H9 (cell line): ENCODE measurements at regions not wholly inside any gene's neighbourhood (a gene's known extent, or its start where the extent isn't known, plus 50 kb on each side); places are given as distances from the start of the nearest gene placed in this dataset.

ENCODE experiments used
- DNase-seq: peaks from one replicate; pipeline ENCODE4 v3.0.0-alpha.2; 2017
- H2AFZ ChIP-seq: one replicate; pipeline ENCODE4 v1.6.1; 2013; ENCODE audit warnings: mild to moderate bottlenecking, low read length, control low read depth, moderate library complexity
- H2AK5ac ChIP-seq: 2 replicates; pipeline ENCODE4 v1.6.1; 2013; ENCODE audit warnings: low read length, control low read depth, mixed read lengths; ENCODE audit not compliant: insufficient read length
- H2BK120ac ChIP-seq: one replicate; pipeline ENCODE4 v1.6.1; 2013; ENCODE audit warnings: low read depth, mild to moderate bottlenecking, low read length, control low read depth, inconsistent platforms; ENCODE audit not compliant: poor library complexity, severe bottlenecking
- H2BK12ac ChIP-seq: 2 replicates; pipeline ENCODE4 v1.6.1; 2013; ENCODE audit warnings: low read length, control low read depth, mixed read lengths, low read depth; ENCODE audit not compliant: insufficient read length
- H2BK15ac ChIP-seq: 2 replicates; pipeline ENCODE4 v1.6.1; 2013; ENCODE audit warnings: low read depth, low read length, control low read depth
- H2BK20ac ChIP-seq: one replicate; pipeline ENCODE4 v1.6.1; 2013; ENCODE audit warnings: low read depth, mild to moderate bottlenecking, low read length, control low read depth, inconsistent platforms; ENCODE audit not compliant: poor library complexity, severe bottlenecking
- H2BK5ac ChIP-seq: 2 replicates; pipeline ENCODE4 v1.6.1; 2013; ENCODE audit warnings: low read length, control low read depth, mixed read lengths; ENCODE audit not compliant: insufficient read length
- H3K14ac ChIP-seq: 2 replicates; pipeline ENCODE4 v1.6.1; 2013; ENCODE audit warnings: low read length, control low read depth; ENCODE audit not compliant: insufficient read depth
- H3K18ac ChIP-seq: 2 replicates; pipeline ENCODE4 v1.6.1; 2013; ENCODE audit warnings: low read depth, mild to moderate bottlenecking, mixed read lengths, low read length, control low read depth; ENCODE audit not compliant: insufficient read length
- H3K23ac ChIP-seq: 2 replicates; pipeline ENCODE4 v1.6.1; 2013; ENCODE audit warnings: low read length, control low read depth, mixed read lengths, low read depth; ENCODE audit not compliant: insufficient read length
- H3K23me2 ChIP-seq: 2 replicates; pipeline ENCODE4 v1.6.1; 2013; ENCODE audit warnings: low read depth, mild to moderate bottlenecking, mixed read lengths, low read length, control low read depth; ENCODE audit not compliant: insufficient read length, poor library complexity, severe bottlenecking
- H3K27ac ChIP-seq: 2 replicates; pipeline ENCODE4 v1.5.1; 2013; ENCODE audit warnings: low read length, control low read depth, mixed read lengths, low read depth; ENCODE audit not compliant: insufficient read length
- H3K27me3 ChIP-seq: 2 replicates; pipeline ENCODE4 v1.6.1; 2013; ENCODE audit warnings: low read length, control low read depth, inconsistent platforms; ENCODE audit not compliant: insufficient read depth
- H3K4ac ChIP-seq: 2 replicates; pipeline ENCODE4 v1.6.1; 2013; ENCODE audit warnings: low read depth, mild to moderate bottlenecking, control low read depth, inconsistent platforms, low read length, moderate library complexity
- H3K4me1 ChIP-seq: 2 replicates; pipeline ENCODE4 v1.6.1; 2013; ENCODE audit warnings: low read length, control low read depth, inconsistent platforms; ENCODE audit not compliant: insufficient read depth
- H3K4me2 ChIP-seq: 2 replicates; pipeline ENCODE4 v1.6.1; 2013; ENCODE audit warnings: low read length, control low read depth, mixed read lengths; ENCODE audit not compliant: insufficient read length, insufficient read depth
- H3K56ac ChIP-seq: 2 replicates; pipeline ENCODE4 v1.6.1; 2013; ENCODE audit warnings: low read depth, mild to moderate bottlenecking, mixed read lengths, low read length, control low read depth; ENCODE audit not compliant: insufficient read length
- H3K79me1 ChIP-seq: 2 replicates; pipeline ENCODE4 v1.6.1; 2013; ENCODE audit warnings: low read depth, mild to moderate bottlenecking, moderate library complexity, low read length, control low read depth, inconsistent platforms; ENCODE audit not compliant: insufficient read depth, poor library complexity, severe bottlenecking
- H3K79me2 ChIP-seq: 2 replicates; pipeline ENCODE4 v1.6.1; 2013; ENCODE audit warnings: low read length, control low read depth, inconsistent platforms; ENCODE audit not compliant: insufficient read depth
- H3K9ac ChIP-seq: 2 replicates; pipeline ENCODE4 v1.6.1; 2013; ENCODE audit warnings: low read length, control low read depth, mixed read lengths; ENCODE audit not compliant: insufficient read length; ENCODE audit errors: extremely low read depth
- H3K9me3 ChIP-seq: one replicate; pipeline ENCODE4 v1.6.1; 2013; ENCODE audit warnings: low read depth, low read length, inconsistent platforms; ENCODE audit not compliant: control insufficient read depth
- H3T11ph ChIP-seq: one replicate; pipeline ENCODE4 v1.6.1; 2013; ENCODE audit warnings: mild to moderate bottlenecking, low read length, control low read depth, inconsistent platforms
- H4K20me1 ChIP-seq: one replicate; pipeline ENCODE4 v1.6.1; 2013; ENCODE audit not compliant: control insufficient read depth, insufficient read length, insufficient read depth
- H4K5ac ChIP-seq: 2 replicates; pipeline ENCODE4 v1.6.1; 2013; ENCODE audit warnings: low read depth, mild to moderate bottlenecking, mixed read lengths, low read length, control low read depth; ENCODE audit not compliant: insufficient read length
- H4K8ac ChIP-seq: replicated peaks from 2 replicates; pipeline ENCODE4 v1.6.1; 2013; ENCODE audit warnings: low read length, control low read depth, mixed read lengths, low read depth; ENCODE audit not compliant: insufficient read length
- H4K91ac ChIP-seq: 2 replicates; pipeline ENCODE4 v1.6.1; 2013; ENCODE audit warnings: low read depth, mild to moderate bottlenecking, moderate library complexity, mixed read lengths, low read length, control low read depth; ENCODE audit not compliant: insufficient read length
- H3K27ac Mint-ChIP-seq, 3 experiments: 2 replicates in 2 of 3; 3 replicates in 1 of 3; pipeline ENCODE4 v1.8.0; 2020 to 2021; ENCODE audit warnings: mixed read lengths in 3 of 3, mild to moderate bottlenecking in 1 of 3, moderate library complexity in 1 of 3
- H3K27me3 Mint-ChIP-seq: 2 replicates; pipeline ENCODE4 v1.8.0; 2021; ENCODE audit warnings: low read depth, mild to moderate bottlenecking, moderate library complexity, mixed read lengths
- H3K36me3 Mint-ChIP-seq, 3 experiments: 2 replicates in 2 of 3; 3 replicates in 1 of 3; pipeline ENCODE4 v1.8.0; 2020 to 2021; ENCODE audit warnings: low read depth in 3 of 3, mixed read lengths in 3 of 3; ENCODE audit not compliant: insufficient read depth in 1 of 3
- H3K4me1 Mint-ChIP-seq, 2 experiments: 2 replicates each; pipeline ENCODE4 v1.8.0; 2020; ENCODE audit warnings: mixed read lengths in 2 of 2
- H3K4me3 Mint-ChIP-seq, 2 experiments: 2 replicates in 1 of 2; 3 replicates in 1 of 2; pipeline ENCODE4 v1.8.0; 2020 to 2021; ENCODE audit warnings: mild to moderate bottlenecking in 2 of 2, mixed read lengths in 2 of 2, moderate library complexity in 1 of 2
- H3K9me3 Mint-ChIP-seq, 2 experiments: 2 replicates in 1 of 2; 3 replicates in 1 of 2; pipeline ENCODE4 v1.8.0; 2020; ENCODE audit warnings: mild to moderate bottlenecking in 2 of 2, mixed read lengths in 2 of 2, moderate library complexity in 1 of 2
- CTCF ChIP-seq: fragments of 200-600 bp; sonication (generic); conservative IDR thresholded peaks from 3 replicates; pipeline ENCODE4 v1.8.0; 2021; ENCODE audit warnings: antibody characterized with exemption, mild to moderate bottlenecking
- WGBS: extraction: QIAGEN DNeasy Blood & Tissue Kit; methylation state at CpG from one replicate; pipeline ENCODE4 v1.1.7; 2013; ENCODE audit warnings: missing lambda C conversion rate, low lambda C conversion rate, mixed read lengths; ENCODE audit not compliant: insufficient read length; ENCODE audit errors: extremely low coverage; 5-methylcytosine and 5-hydroxymethylcytosine counted together

- H3K27me3 Mint-ChIP-seq = no peaks in the 10 kb centered on the region; the same call in 1 of the 2 replicates
- no peak overlapping the region for H3K4ac ChIP-seq
- no peak overlapping the region for H2BK15ac ChIP-seq
- no peaks in the 10 kb centered on the region for H3K9me3 ChIP-seq
- no peak overlapping the region for H3K27ac Mint-ChIP-seq
- no peaks in the 10 kb centered on the region for H3K79me2 ChIP-seq
- no peak overlapping the region for H2BK120ac ChIP-seq
- no peaks in the 10 kb centered on the region for H3K36me3 Mint-ChIP-seq
- no peak overlapping the region for H3K4me2 ChIP-seq
- DNase-seq = no peak
- no peak overlapping the region for H3K23ac ChIP-seq
- no CpG with 5 or more reads among the region's 3 CpGs for WGBS
- no peak overlapping the region for H3K18ac ChIP-seq
- no peak overlapping the region for H2AFZ ChIP-seq
- H3K23me2 ChIP-seq = no peaks in the 10 kb centered on the region
- H2BK20ac ChIP-seq = no peak overlapping the region
- no peaks in the 10 kb centered on the region for H3K27me3 ChIP-seq
- H4K8ac ChIP-seq = no peak overlapping the region
- H2BK12ac ChIP-seq = no peak overlapping the region
- H2BK5ac ChIP-seq = no peak overlapping the region
- H4K91ac ChIP-seq = no peak overlapping the region
- no peaks in the 10 kb centered on the region for H3K4me1 Mint-ChIP-seq
- no peak overlapping the region for H3T11ph ChIP-seq
- TF ChIP-seq CTCF = no peak
- H3K4me1 ChIP-seq = no peaks in the 10 kb centered on the region
- H2AK5ac ChIP-seq = no peak overlapping the region
- no peaks in the 10 kb centered on the region for H3K9me3 Mint-ChIP-seq
- no peak overlapping the region for H3K27ac ChIP-seq
- H3K14ac ChIP-seq = no peak overlapping the region
- no peak overlapping the region for H3K9ac ChIP-seq
- H3K56ac ChIP-seq = no peak overlapping the region
- no peaks in the 10 kb centered on the region for H4K20me1 ChIP-seq
- no peaks in the 10 kb centered on the region for H3K79me1 ChIP-seq
- H3K4me3 Mint-ChIP-seq = no peak overlapping the region
- no peak overlapping the region for H4K5ac ChIP-seq
Measured at GRCh38 chr6:105767541-105767940, 318.6 kb upstream of the PRDM1 start.
